Parathyroid adenoma (tissue), 2 donors: ENCODE measurements at regions not wholly inside any gene's neighbourhood (a gene's known extent, or its start where the extent isn't known, plus 50 kb on each side); places are given as distances from the start of the nearest gene placed in this dataset.
A peak's percentile ranks its signal among the peaks of the same experiment; 100 is the strongest.

Experiments used
- H2AFZ ChIP-seq: fragments of 300-600 bp; sonication (generic); one replicate; pipeline ENCODE4 v1.7.0; 2017; ENCODE audit warnings: antibody characterized with exemption, mild to moderate bottlenecking
- H3K27ac ChIP-seq: fragments of 300-600 bp; sonication (generic); one replicate; pipeline ENCODE4 v1.7.0; 2017
- H3K27me3 ChIP-seq: fragments of 300-600 bp; sonication (generic); one replicate; pipeline ENCODE4 v1.7.0; 2017; ENCODE audit warnings: low read length; ENCODE audit not compliant: control insufficient read depth, insufficient read depth
- H3K36me3 ChIP-seq: fragments of 300-600 bp; sonication (generic); one replicate; pipeline ENCODE4 v1.7.0; 2017; ENCODE audit warnings: low read length; ENCODE audit not compliant: control insufficient read depth, insufficient read depth
- H3K4me1 ChIP-seq: fragments of 300-600 bp; sonication (generic); one replicate; pipeline ENCODE4 v1.7.0; 2017; ENCODE audit warnings: control low read depth
- H3K4me2 ChIP-seq: fragments of 300-600 bp; sonication (generic); one replicate; pipeline ENCODE4 v1.7.0; 2017; ENCODE audit warnings: low read length
- H3K4me3 ChIP-seq: fragments of 300-600 bp; sonication (generic); one replicate; pipeline ENCODE4 v1.7.0; 2017; ENCODE audit warnings: low read depth, low read length
- H3K79me2 ChIP-seq: fragments of 300-600 bp; sonication (generic); one replicate; pipeline ENCODE4 v1.7.0; 2017; ENCODE audit warnings: control low read depth
- H3K9ac ChIP-seq: fragments of 300-600 bp; sonication (generic); one replicate; pipeline ENCODE4 v1.7.0; 2017; ENCODE audit warnings: mild to moderate bottlenecking
- H3K9me3 ChIP-seq: fragments of 300-600 bp; sonication (generic); one replicate; pipeline ENCODE4 v1.7.0; 2017; ENCODE audit warnings: low read length; ENCODE audit not compliant: control insufficient read depth
- TF ChIP-seq, protein P1 (sequence below): fragments of 300-600 bp; sonication (generic); IDR thresholded peaks from one replicate; pipeline ENCODE4 v1.7.0; 2017; ENCODE audit warnings: antibody characterized with exemption, mild to moderate bottlenecking
- donor health status: primary hyperparathyroidism.

GRCh38 chr1:39085174-39085573 is 59.0 kb downstream of the NDUFS5 start:
- TF ChIP-seq, protein P1, sequence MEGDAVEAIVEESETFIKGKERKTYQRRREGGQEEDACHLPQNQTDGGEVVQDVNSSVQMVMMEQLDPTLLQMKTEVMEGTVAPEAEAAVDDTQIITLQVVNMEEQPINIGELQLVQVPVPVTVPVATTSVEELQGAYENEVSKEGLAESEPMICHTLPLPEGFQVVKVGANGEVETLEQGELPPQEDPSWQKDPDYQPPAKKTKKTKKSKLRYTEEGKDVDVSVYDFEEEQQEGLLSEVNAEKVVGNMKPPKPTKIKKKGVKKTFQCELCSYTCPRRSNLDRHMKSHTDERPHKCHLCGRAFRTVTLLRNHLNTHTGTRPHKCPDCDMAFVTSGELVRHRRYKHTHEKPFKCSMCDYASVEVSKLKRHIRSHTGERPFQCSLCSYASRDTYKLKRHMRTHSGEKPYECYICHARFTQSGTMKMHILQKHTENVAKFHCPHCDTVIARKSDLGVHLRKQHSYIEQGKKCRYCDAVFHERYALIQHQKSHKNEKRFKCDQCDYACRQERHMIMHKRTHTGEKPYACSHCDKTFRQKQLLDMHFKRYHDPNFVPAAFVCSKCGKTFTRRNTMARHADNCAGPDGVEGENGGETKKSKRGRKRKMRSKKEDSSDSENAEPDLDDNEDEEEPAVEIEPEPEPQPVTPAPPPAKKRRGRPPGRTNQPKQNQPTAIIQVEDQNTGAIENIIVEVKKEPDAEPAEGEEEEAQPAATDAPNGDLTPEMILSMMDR = no peak
- Histone ChIP-seq H3K9ac (no peak overlapping the region), H3K27ac (no peak overlapping the region), H3K4me2 (no peak overlapping the region), H3K36me3 (no peaks in the 10 kb centered on the region), H3K4me1 (no peaks in the 10 kb centered on the region), H3K4me3 (no peak overlapping the region), H3K79me2 (no peaks in the 10 kb centered on the region), H3K9me3 (no peaks in the 10 kb centered on the region), H3K27me3 (no peaks in the 10 kb centered on the region), H2AFZ (no peak overlapping the region)

DNA sequence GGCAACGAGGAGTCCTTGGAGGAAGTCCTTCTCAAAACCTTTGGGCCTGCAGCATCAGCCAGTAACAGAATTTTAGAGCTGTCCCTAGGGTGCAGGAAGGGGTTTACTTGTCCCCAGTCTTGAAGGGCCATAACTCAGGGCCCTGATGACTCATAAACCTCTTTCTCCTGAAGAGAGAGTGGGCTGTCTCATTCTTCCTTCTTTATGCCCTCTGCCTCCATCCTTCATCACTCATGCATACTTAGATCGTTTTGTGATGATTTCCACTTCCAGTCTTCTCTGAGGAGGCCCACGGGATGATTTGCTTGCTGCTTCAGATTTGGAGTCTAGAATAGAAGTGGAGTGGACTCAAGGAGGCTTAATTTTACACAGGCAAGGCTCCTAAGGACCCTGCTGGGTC is 60.2 kb downstream of the NDUFS5 start:
- Histone ChIP-seq H3K9ac (no peak overlapping the region), H3K9me3 (no peaks in the 10 kb centered on the region), H2AFZ (no peak overlapping the region), H3K36me3 (no peaks in the 10 kb centered on the region), H3K27me3 (no peaks in the 10 kb centered on the region), H3K4me1 (no peaks in the 10 kb centered on the region), H3K79me2 (no peaks in the 10 kb centered on the region), H3K27ac (peak overlapping the region; percentile 19), H3K4me3 (no peak overlapping the region), H3K4me2 (no peak overlapping the region)
- TF ChIP-seq, protein P1 = no peak

- TF ChIP-seq, protein P1 = no peak
- H3K27ac ChIP-seq = peak overlapping the region; percentile 19
- no peaks in the 10 kb centered on the region for H3K9me3 ChIP-seq
- no peaks in the 10 kb centered on the region for H3K79me2 ChIP-seq
- H3K36me3 ChIP-seq = no peaks in the 10 kb centered on the region
- H3K4me3 ChIP-seq = no peak overlapping the region
- H2AFZ ChIP-seq = no peak overlapping the region
- H3K4me1 ChIP-seq = no peaks in the 10 kb centered on the region
- no peaks in the 10 kb centered on the region for H3K27me3 ChIP-seq
- H3K4me2 ChIP-seq = no peak overlapping the region
- no peak overlapping the region for H3K9ac ChIP-seq
Measured at GRCh38 chr1:39086865-39087409, 60.8 kb downstream of the NDUFS5 start.

- no peak overlapping the region for H3K4me3 ChIP-seq
- H3K79me2 ChIP-seq = no peaks in the 10 kb centered on the region
- TF ChIP-seq, protein P1 = no peak
- H3K9ac ChIP-seq = no peak overlapping the region
- H3K9me3 ChIP-seq = no peaks in the 10 kb centered on the region
- H3K4me1 ChIP-seq = no peaks in the 10 kb centered on the region
- H2AFZ ChIP-seq = no peak overlapping the region
- H3K27me3 ChIP-seq = no peaks in the 10 kb centered on the region
- H3K4me2 ChIP-seq = no peak overlapping the region
- no peaks in the 10 kb centered on the region for H3K36me3 ChIP-seq
- no peak overlapping the region for H3K27ac ChIP-seq
Measured at GRCh38 chr1:39087435-39087834, 61.3 kb downstream of the NDUFS5 start.

GRCh38 chr1:39088658-39089057 is 62.5 kb downstream of the NDUFS5 start:
- no peak overlapping the region for H2AFZ ChIP-seq
- TF ChIP-seq, protein P1 = no peak
- no peak overlapping the region for H3K9ac ChIP-seq
- H3K9me3 ChIP-seq = no peaks in the 10 kb centered on the region
- H3K4me2 ChIP-seq = no peak overlapping the region
- H3K27ac ChIP-seq = no peak overlapping the region
- H3K27me3 ChIP-seq = no peaks in the 10 kb centered on the region
- no peaks in the 10 kb centered on the region for H3K36me3 ChIP-seq
- no peaks in the 10 kb centered on the region for H3K79me2 ChIP-seq
- no peak overlapping the region for H3K4me3 ChIP-seq
- H3K4me1 ChIP-seq = no peaks in the 10 kb centered on the region
